GM18511 (cell line): ENCODE measurements at regions not wholly inside any gene's neighbourhood (a gene's known extent, or its start where the extent isn't known, plus 50 kb on each side); places are given as distances from the start of the nearest gene placed in this dataset.
"Not testable (repeated sequence)": the region's sequence is repeated elsewhere in the genome, so short reads cannot be mapped to it uniquely, and the experiment has no call there.

ENCODE experiments used
- ATAC-seq: cut with Tn5 transposase; IDR thresholded peaks from one replicate; pipeline ENCODE4 v1.9.1; 2021; ENCODE audit warnings: mild to moderate bottlenecking, moderate library complexity; ENCODE audit not compliant: unreplicated experiment

GRCh38 chr9:72471096-72471495 is 50.3 kb upstream of the TMC1 start:
- no peak for ATAC-seq

GRCh38 chr9:72467766-72468738 is 53.4 kb upstream of the TMC1 start:
- ATAC-seq: no peak

- ATAC-seq: no peak
Measured at GRCh38 chr9:72465593-72465984, 55.8 kb upstream of the TMC1 start.

GRCh38 chr9:72464857-72465592 is 56.4 kb upstream of the TMC1 start:
- peak; percentile 54 for ATAC-seq

GRCh38 chr9:72462340-72462739 is 59.1 kb upstream of the TMC1 start:
- ATAC-seq: no peak

GRCh38 chr9:72460342-72461312 is 60.8 kb upstream of the TMC1 start:
- peak; percentile 64 for ATAC-seq

GRCh38 chr9:72459308-72459707 is 62.1 kb upstream of the TMC1 start:
- ATAC-seq: no peak

- ATAC-seq: no peak
Measured at GRCh38 chr9:72458153-72458552, 63.3 kb upstream of the TMC1 start.

- no peak for ATAC-seq
Measured at GRCh38 chr9:72457366-72457765, 64.0 kb upstream of the TMC1 start.

GRCh38 chr9:72454871-72455491 is 66.4 kb upstream of the TMC1 start:
- ATAC-seq: no peak

- ATAC-seq: no peak
Measured at GRCh38 chr9:72453797-72454196, 67.6 kb upstream of the TMC1 start.

GRCh38 chr9:72446241-72446640 is 75.2 kb upstream of the TMC1 start:
- not testable (repeated sequence) for ATAC-seq

GRCh38 chr9:72445306-72445995 is 76.0 kb upstream of the TMC1 start:
- no peak for ATAC-seq

GRCh38 chr9:72444435-72444834 is 77.0 kb upstream of the TMC1 start:
- ATAC-seq: no peak

GRCh38 chr9:72443855-72444254 is 77.6 kb upstream of the TMC1 start:
- ATAC-seq: peak; percentile 96

- no peak for ATAC-seq
Measured at GRCh38 chr9:72441848-72442607, 77.0 kb upstream of the ZFAND5 start.

- ATAC-seq: no peak
Measured at GRCh38 chr9:72440992-72441847, 76.2 kb upstream of the ZFAND5 start.

- ATAC-seq: no peak
Measured at GRCh38 chr9:72440378-72440777, 75.4 kb upstream of the ZFAND5 start.
